ENCODE measurements at regions not wholly inside any gene's neighbourhood (a gene's known extent, or its start where the extent isn't known, plus 50 kb on each side); places are given as distances from the start of the nearest gene placed in this dataset.
"Not testable (repeated sequence)": the region's sequence is repeated elsewhere in the genome, so short reads cannot be mapped to it uniquely, and the experiment has no call there.

GRCh38 chr7:150049012-150049655 lies 175.4 kb downstream of the ATP6V0E2 start:
- Histone ChIP-seq H3K4me3 (peak overlapping the region in 11 of 12 donors; percentile 14 to 54 (median 44)), H3K4me1 (peaks cover 0 to 18% (median 2%) of the 10 kb centered on the region in 12 donors), H3K27me3 (peaks cover 0 to 27% (median 11%) of the 10 kb centered on the region in 9 donors), H3K27ac (peak overlapping the region in 1 of 12 donors; percentile 58)
- intact Hi-C loops (cut with DNase I), result loop anchor here in 4 of 10 donors (5.0 to 10.0 kb wide), 3 partner anchors 164 to 244 kb away; no protein-coding TSS in a partner anchor
- WGBS, 4 donors, result 4 to 8% (median 6%) methylated on average over 10 to 32 of the region's 46 CpGs
- DNase-seq, result peak in 4 of 5 donors; percentile 27 to 49 (median 34)
- not testable (repeated sequence) for H3K9me3 ChIP-seq, H3K36me3 ChIP-seq
- ATAC-seq, result peak in 3 of 4 donors; percentile 92 to 97 (median 94)
- peak in 6 of 12 donors; percentile 18 to 46 (median 22) for TF ChIP-seq CTCF (IDR thresholded peaks at IDR 0.05)

GRCh38 chr7:150053396-150053795 lies 179.6 kb downstream of the ATP6V0E2 start:
- 59 to 64% (median 62%) methylated on average over 5 of the region's 5 CpGs for WGBS, 4 donors
- not testable (repeated sequence) for H3K9me3 ChIP-seq

GRCh38 chr7:150054242-150054641 lies 180.5 kb downstream of the ATP6V0E2 start:
- intact Hi-C loops (cut with DNase I), result loop anchor here in 2 of 10 donors (10.0 kb wide), 1 partner anchor 221 kb away; no protein-coding TSS in a partner anchor
- not testable (repeated sequence) for ATAC-seq, H3K9me3 ChIP-seq, H3K36me3 ChIP-seq, H3K4me1 ChIP-seq, DNase-seq, H3K4me3 ChIP-seq, H3K27ac ChIP-seq
- H3K27me3 ChIP-seq, result peaks cover 0 to 36% (median 3%) of the 10 kb centered on the region in 9 donors
- WGBS, 4 donors, result 58 to 82% (median 76%) methylated on average over 3 of the region's 3 CpGs

More at GRCh38 chr7:150053396-150053795, 179.6 kb downstream of the ATP6V0E2 start:
- intact Hi-C loops (cut with DNase I), result loop anchor here in 2 of 10 donors (10.0 kb wide), 1 partner anchor 221 kb away; no protein-coding TSS in a partner anchor
- H3K27ac ChIP-seq, H3K4me1 ChIP-seq, ATAC-seq, H3K4me3 ChIP-seq, DNase-seq, H3K36me3 ChIP-seq: not testable (repeated sequence)
- peaks cover 0 to 34% (median 10%) of the 10 kb centered on the region in 9 donors for H3K27me3 ChIP-seq

GRCh38 chr7:150060259-150061221 lies 186.8 kb downstream of the ATP6V0E2 start:
- 15 to 34% (median 18%) methylated on average over 5 to 11 of the region's 16 CpGs for WGBS, 4 donors

GRCh38 chr7:150063195-150063594 lies 189.4 kb downstream of the ATP6V0E2 start:
- DNase-seq; H3K9me3 ChIP-seq; H3K4me3 ChIP-seq; H3K36me3 ChIP-seq; H3K4me1 ChIP-seq; H3K27ac ChIP-seq; ATAC-seq; intact Hi-C loops (cut with DNase I); H3K27me3 ChIP-seq: not testable (repeated sequence)
- 67 to 89% (median 77%) methylated on average over 1 of the region's 1 CpG for WGBS, 4 donors

More at GRCh38 chr7:150060259-150061221, 186.8 kb downstream of the ATP6V0E2 start:
- intact Hi-C loops (cut with DNase I); H3K9me3 ChIP-seq; H3K36me3 ChIP-seq; H3K4me1 ChIP-seq; H3K27ac ChIP-seq; H3K4me3 ChIP-seq: not testable (repeated sequence)
- DNase-seq (peak; percentile 61 to 91 (median 73)), ATAC-seq (peak; percentile 61 to 94 (median 88))
- peak in 11 of 12 donors; percentile 14 to 48 (median 34) for TF ChIP-seq CTCF (IDR thresholded peaks at IDR 0.05)
- peaks cover 0 to 16% (median 0%) of the 10 kb centered on the region in 9 donors for H3K27me3 ChIP-seq

GRCh38 chr7:150069555-150070313 lies 196.0 kb downstream of the ATP6V0E2 start:
- H3K4me1 ChIP-seq; H3K27me3 ChIP-seq; H3K27ac ChIP-seq; intact Hi-C loops (cut with DNase I); DNase-seq; H3K4me3 ChIP-seq; H3K9me3 ChIP-seq; H3K36me3 ChIP-seq: not testable (repeated sequence)
- 47 to 69% (median 59%) methylated on average over 7 to 10 of the region's 10 CpGs for WGBS, 4 donors
- ATAC-seq, result peak in 3 of 4 donors; percentile 22 to 62 (median 36)

- H3K27me3 ChIP-seq, result peaks cover 0 to 13% (median 0%) of the 10 kb centered on the region in 9 donors
- intact Hi-C loops (cut with DNase I); H3K9me3 ChIP-seq; H3K27ac ChIP-seq; H3K36me3 ChIP-seq; H3K4me3 ChIP-seq; H3K4me1 ChIP-seq; DNase-seq; ATAC-seq: not testable (repeated sequence)
- 65 to 72% (median 68%) methylated on average over 1 of the region's 1 CpG for WGBS, 4 donors
These were observed 203.8 kb downstream of the ATP6V0E2 start for GRCh38 chr7:150077543-150077942.

GRCh38 chr7:150081865-150082264 lies 208.1 kb downstream of the ATP6V0E2 start:
- peaks cover 0 to 13% (median 0%) of the 10 kb centered on the region in 9 donors for H3K27me3 ChIP-seq
- H3K4me1 ChIP-seq; H3K9me3 ChIP-seq; ATAC-seq; H3K4me3 ChIP-seq; H3K27ac ChIP-seq; H3K36me3 ChIP-seq; DNase-seq; intact Hi-C loops (cut with DNase I): not testable (repeated sequence)
